ENCODE measurements at regions not wholly inside any gene's neighbourhood (a gene's known extent, or its start where the extent isn't known, plus 50 kb on each side); places are given as distances from the start of the nearest gene placed in this dataset.

- TF ChIP-seq CTCF (IDR thresholded peaks at IDR 0.05; ENCODE audit: poor library complexity, severe bottlenecking) (no peak), RAD21 (conservative IDR thresholded peaks at IDR 0.05) (no peak)
Observed at GRCh38 chr1:221016751-221017150, 137.5 kb downstream of the HLX start.
